ENCODE measurements at regions not wholly inside any gene's neighbourhood (a gene's known extent, or its start where the extent isn't known, plus 50 kb on each side); places are given as distances from the start of the nearest gene placed in this dataset.
"Not testable (repeated sequence)": the region's sequence is repeated elsewhere in the genome, so short reads cannot be mapped to it uniquely, and the experiment has no call there.

- no peak for TF ChIP-seq CTCF (IDR thresholded peaks at IDR 0.05; ENCODE audit: unreplicated experiment)
- no peaks in the 10 kb centered on the region for H3K4me1 Mint-ChIP-seq
- no peak overlapping the region for H3K4me3 Mint-ChIP-seq
- H3K27me3 Mint-ChIP-seq (ENCODE audit: low read depth), result no peaks in the 10 kb centered on the region
- H3K36me3 Mint-ChIP-seq, result no peaks in the 10 kb centered on the region
- no peak overlapping the region for H3K27ac Mint-ChIP-seq
- peaks cover 4% of the 10 kb centered on the region for H3K9me3 Mint-ChIP-seq
- no peak for DNase-seq (ENCODE audit: low spot score in 2 of 2, unreplicated experiment in 2 of 2)
These were observed 88.0 kb upstream of the MAPRE2 start for GRCh38 chr18:34953212-34953611.

GRCh38 chr18:34955494-34955893, 85.7 kb upstream of the MAPRE2 start:
- not testable (repeated sequence) for H3K27me3 Mint-ChIP-seq (ENCODE audit: low read depth); H3K4me3 Mint-ChIP-seq; H3K36me3 Mint-ChIP-seq; H3K4me1 Mint-ChIP-seq; DNase-seq (ENCODE audit: low spot score in 2 of 2, unreplicated experiment in 2 of 2); H3K9me3 Mint-ChIP-seq; H3K27ac Mint-ChIP-seq

- TF ChIP-seq CTCF (IDR thresholded peaks at IDR 0.05; ENCODE audit: unreplicated experiment), result no peak
- peaks cover 4% of the 10 kb centered on the region for H3K9me3 Mint-ChIP-seq
- no peaks in the 10 kb centered on the region for H3K4me1 Mint-ChIP-seq
- no peak overlapping the region for H3K4me3 Mint-ChIP-seq
- H3K27me3 Mint-ChIP-seq (ENCODE audit: low read depth), result no peaks in the 10 kb centered on the region
- H3K27ac Mint-ChIP-seq, result no peak overlapping the region
- H3K36me3 Mint-ChIP-seq, result no peaks in the 10 kb centered on the region
- DNase-seq (ENCODE audit: low spot score in 2 of 2, unreplicated experiment in 2 of 2), result no peak
These were observed 84.5 kb upstream of the MAPRE2 start for GRCh38 chr18:34956663-34957062.

GRCh38 chr18:34957119-34957863, 83.9 kb upstream of the MAPRE2 start:
- no peak overlapping the region for H3K4me3 Mint-ChIP-seq
- no peak overlapping the region for H3K27ac Mint-ChIP-seq
- no peak for DNase-seq (ENCODE audit: low spot score in 2 of 2, unreplicated experiment in 2 of 2)
- TF ChIP-seq CTCF (IDR thresholded peaks at IDR 0.05; ENCODE audit: unreplicated experiment), result no peak
- no peaks in the 10 kb centered on the region for H3K4me1 Mint-ChIP-seq
- H3K9me3 Mint-ChIP-seq, result peaks cover 4% of the 10 kb centered on the region
- H3K36me3 Mint-ChIP-seq, result no peaks in the 10 kb centered on the region
- no peaks in the 10 kb centered on the region for H3K27me3 Mint-ChIP-seq (ENCODE audit: low read depth)

GRCh38 chr18:34957864-34958259, 83.4 kb upstream of the MAPRE2 start:
- H3K4me3 Mint-ChIP-seq, result no peak overlapping the region
- peaks cover 4% of the 10 kb centered on the region for H3K9me3 Mint-ChIP-seq
- DNase-seq (ENCODE audit: low spot score in 2 of 2, unreplicated experiment in 2 of 2), result no peak
- H3K27me3 Mint-ChIP-seq (ENCODE audit: low read depth), result no peaks in the 10 kb centered on the region
- H3K27ac Mint-ChIP-seq, result no peak overlapping the region
- H3K36me3 Mint-ChIP-seq, result no peaks in the 10 kb centered on the region
- H3K4me1 Mint-ChIP-seq, result no peaks in the 10 kb centered on the region
- TF ChIP-seq CTCF (IDR thresholded peaks at IDR 0.05; ENCODE audit: unreplicated experiment), result no peak

GRCh38 chr18:34959211-34959829, 81.9 kb upstream of the MAPRE2 start:
- H3K27me3 Mint-ChIP-seq (ENCODE audit: low read depth), result no peaks in the 10 kb centered on the region

More at GRCh38 chr18:34959211-34959829, 81.9 kb upstream of the MAPRE2 start:
- no peaks in the 10 kb centered on the region for H3K4me1 Mint-ChIP-seq
- peaks cover 4% of the 10 kb centered on the region for H3K9me3 Mint-ChIP-seq
- H3K4me3 Mint-ChIP-seq, result no peak overlapping the region
- H3K27ac Mint-ChIP-seq, result no peak overlapping the region
- no peaks in the 10 kb centered on the region for H3K36me3 Mint-ChIP-seq
- DNase-seq (ENCODE audit: low spot score in 2 of 2, unreplicated experiment in 2 of 2), result no peak
- no peak for TF ChIP-seq CTCF (IDR thresholded peaks at IDR 0.05; ENCODE audit: unreplicated experiment)

Measured in mesothelial cell of epicardium (in vitro differentiated cells).